ENCODE measurements at regions not wholly inside any gene's neighbourhood (a gene's known extent, or its start where the extent isn't known, plus 50 kb on each side); places are given as distances from the start of the nearest gene placed in this dataset.

DNA sequence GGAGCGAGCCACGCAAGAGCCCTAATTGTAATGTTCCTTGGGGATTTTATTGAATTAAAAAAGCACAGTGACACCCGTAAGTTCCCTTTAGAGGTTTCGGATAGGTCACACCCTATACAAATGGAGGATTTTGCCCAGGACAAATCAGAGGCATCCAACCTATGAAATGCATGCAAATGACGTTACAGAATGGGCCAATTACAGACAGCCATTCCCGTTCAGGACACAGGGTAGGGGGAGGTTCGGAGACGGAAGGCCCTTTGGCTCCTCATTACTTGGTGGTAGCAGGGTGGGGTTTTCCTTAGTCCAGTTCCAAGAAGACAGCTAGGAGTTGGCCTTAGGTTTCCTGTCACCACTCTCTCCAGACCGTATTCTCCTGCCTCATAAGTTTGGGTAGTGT lies 754.1 kb downstream of the IPMK start:
- TF ChIP-seq, protein P1, sequence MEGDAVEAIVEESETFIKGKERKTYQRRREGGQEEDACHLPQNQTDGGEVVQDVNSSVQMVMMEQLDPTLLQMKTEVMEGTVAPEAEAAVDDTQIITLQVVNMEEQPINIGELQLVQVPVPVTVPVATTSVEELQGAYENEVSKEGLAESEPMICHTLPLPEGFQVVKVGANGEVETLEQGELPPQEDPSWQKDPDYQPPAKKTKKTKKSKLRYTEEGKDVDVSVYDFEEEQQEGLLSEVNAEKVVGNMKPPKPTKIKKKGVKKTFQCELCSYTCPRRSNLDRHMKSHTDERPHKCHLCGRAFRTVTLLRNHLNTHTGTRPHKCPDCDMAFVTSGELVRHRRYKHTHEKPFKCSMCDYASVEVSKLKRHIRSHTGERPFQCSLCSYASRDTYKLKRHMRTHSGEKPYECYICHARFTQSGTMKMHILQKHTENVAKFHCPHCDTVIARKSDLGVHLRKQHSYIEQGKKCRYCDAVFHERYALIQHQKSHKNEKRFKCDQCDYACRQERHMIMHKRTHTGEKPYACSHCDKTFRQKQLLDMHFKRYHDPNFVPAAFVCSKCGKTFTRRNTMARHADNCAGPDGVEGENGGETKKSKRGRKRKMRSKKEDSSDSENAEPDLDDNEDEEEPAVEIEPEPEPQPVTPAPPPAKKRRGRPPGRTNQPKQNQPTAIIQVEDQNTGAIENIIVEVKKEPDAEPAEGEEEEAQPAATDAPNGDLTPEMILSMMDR (IDR thresholded peaks at IDR 0.05): no peak
- TF ChIP-seq POLR2A (IDR thresholded peaks at IDR 0.05): no peak
- TF ChIP-seq POLR2AphosphoS5 (IDR thresholded peaks at IDR 0.05): no peak
- TF ChIP-seq EP300 (IDR thresholded peaks at IDR 0.05): no peak
- intact Hi-C loops (cut with DNase I; ENCODE audit: low total_unique reads): no loop called here
- 80 to 84% (median 82%) methylated on average over 9 of the region's 9 CpGs for WGBS, 5 donors

DNA sequence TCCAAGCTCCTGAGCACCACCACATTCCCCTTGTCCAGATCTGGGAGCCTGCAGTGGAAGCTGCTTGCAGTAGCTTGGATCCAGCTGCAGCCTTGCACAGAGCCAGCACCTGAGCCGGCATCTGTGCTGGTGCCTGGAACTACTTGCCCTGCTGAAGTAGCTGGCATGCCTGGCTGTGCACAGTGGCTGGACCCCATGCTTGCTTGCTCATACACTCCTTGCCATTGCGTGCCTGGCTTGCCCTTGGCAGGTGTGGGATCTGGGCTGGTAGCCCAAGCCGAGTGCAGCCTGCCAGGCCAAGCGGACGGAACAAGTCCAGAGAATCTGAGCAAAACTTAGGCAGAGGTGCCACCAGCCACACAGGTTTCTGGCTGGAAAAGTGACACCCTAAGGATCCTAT lies 759.9 kb downstream of the IPMK start:
- no peaks in the 10 kb centered on the region for H3K27me3 ChIP-seq
- no peaks in the 10 kb centered on the region for H3K4me1 ChIP-seq
- no peak for TF ChIP-seq POLR2AphosphoS5 (IDR thresholded peaks at IDR 0.05)
- TF ChIP-seq, protein P1 (IDR thresholded peaks at IDR 0.05): no peak
- no peak for TF ChIP-seq POLR2A (IDR thresholded peaks at IDR 0.05)
- no peak for TF ChIP-seq EP300 (IDR thresholded peaks at IDR 0.05)
- H3K27ac ChIP-seq: no peak overlapping the region
- DNase-seq: no peak
- H3K36me3 ChIP-seq: no peaks in the 10 kb centered on the region
- intact Hi-C loops (cut with DNase I; ENCODE audit: low total_unique reads): no loop called here
- WGBS, 5 donors: 55 to 84% (median 75%) methylated on average over 4 to 5 of the region's 5 CpGs
- H3K4me3 ChIP-seq: no peak overlapping the region
- peaks cover 0 to 18% (median 4%) of the 10 kb centered on the region in 4 donors for H3K9me3 ChIP-seq

More for the DNA sequence above, 754.1 kb downstream of the IPMK start:
- Histone ChIP-seq H3K4me3 (no peak overlapping the region), H3K9me3 (peaks cover 0 to 3% (median 0%) of the 10 kb centered on the region in 4 donors), H3K27ac (no peak overlapping the region), H3K36me3 (no peaks in the 10 kb centered on the region), H3K27me3 (no peaks in the 10 kb centered on the region), H3K4me1 (no peaks in the 10 kb centered on the region)
- DNase-seq: no peak

DNA sequence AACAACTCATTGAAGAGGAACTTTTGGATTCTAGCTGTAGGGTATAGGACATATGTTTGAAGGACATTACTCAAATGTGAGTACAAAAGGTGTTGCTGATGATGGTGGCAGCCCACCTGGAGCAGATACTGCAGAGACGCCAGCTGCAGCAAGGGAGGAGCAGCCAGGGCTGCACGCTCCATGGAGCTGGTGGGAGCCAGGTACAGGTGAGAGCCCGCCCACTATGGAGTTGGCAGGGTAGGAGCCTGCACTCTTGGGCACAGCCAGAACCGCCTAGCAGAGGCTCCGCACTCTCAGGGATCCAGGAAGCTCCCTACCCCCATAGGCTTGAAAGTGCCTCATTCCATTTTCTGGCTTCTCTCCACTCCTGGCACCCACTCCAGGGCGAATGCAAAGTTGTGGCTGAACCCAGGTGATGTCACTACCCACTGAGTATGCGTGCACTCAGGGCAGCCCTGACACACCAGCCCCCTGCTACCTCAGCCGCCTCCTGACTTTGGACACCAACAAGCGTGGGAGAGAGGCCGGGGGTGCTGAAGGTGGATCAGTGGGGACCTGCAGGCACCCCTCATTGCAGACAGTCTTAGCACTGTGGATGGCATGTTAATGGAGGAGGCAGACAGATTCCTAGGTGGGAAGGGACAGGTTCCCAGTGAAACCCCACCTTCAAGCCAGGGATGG lies 761.1 kb downstream of the IPMK start:
- Histone ChIP-seq H3K27ac (no peak overlapping the region), H3K27me3 (no peaks in the 10 kb centered on the region), H3K9me3 (peaks cover 0 to 18% (median 4%) of the 10 kb centered on the region in 4 donors), H3K4me3 (no peak overlapping the region), H3K36me3 (no peaks in the 10 kb centered on the region), H3K4me1 (no peaks in the 10 kb centered on the region)
- TF ChIP-seq, protein P1 (IDR thresholded peaks at IDR 0.05): no peak
- TF ChIP-seq POLR2AphosphoS5 (IDR thresholded peaks at IDR 0.05): no peak
- no peak for TF ChIP-seq POLR2A (IDR thresholded peaks at IDR 0.05)
- TF ChIP-seq EP300 (IDR thresholded peaks at IDR 0.05): no peak
- intact Hi-C loops (cut with DNase I; ENCODE audit: low total_unique reads): no loop called here
- 71 to 84% (median 77%) methylated on average over 10 of the region's 10 CpGs for WGBS, 5 donors
- DNase-seq: no peak

DNA sequence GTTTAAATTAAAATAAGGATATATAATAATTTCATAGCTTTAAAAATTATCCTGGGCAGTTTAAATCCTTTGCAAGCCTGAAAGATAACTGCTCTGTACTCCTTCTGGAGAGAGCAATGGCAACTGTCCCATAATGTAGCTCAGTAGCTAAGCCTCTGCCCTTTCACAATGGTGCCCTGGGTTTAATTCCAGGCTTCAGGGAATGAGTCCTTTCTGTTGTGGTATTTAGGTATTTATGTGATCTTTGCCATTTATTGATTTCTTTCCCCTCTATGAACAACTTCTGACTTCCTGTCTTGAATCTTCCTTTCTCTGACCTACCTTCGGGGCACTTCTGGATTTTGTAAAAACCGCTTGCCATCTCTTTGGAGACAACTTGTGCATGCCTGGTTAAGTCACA lies 773.2 kb downstream of the IPMK start:
- no peaks in the 10 kb centered on the region for H3K4me1 ChIP-seq
- H3K27ac ChIP-seq: no peak overlapping the region
- intact Hi-C loops (cut with DNase I; ENCODE audit: low total_unique reads): no loop called here
- no peak for DNase-seq
- no peaks in the 10 kb centered on the region for H3K36me3 ChIP-seq
- TF ChIP-seq POLR2AphosphoS5 (IDR thresholded peaks at IDR 0.05) (no peak), POLR2A (IDR thresholded peaks at IDR 0.05) (no peak), EP300 (IDR thresholded peaks at IDR 0.05) (no peak)
- TF ChIP-seq, protein P1 (IDR thresholded peaks at IDR 0.05): no peak
- 70 to 82% (median 75%) methylated on average over 2 of the region's 2 CpGs for WGBS, 5 donors
- H3K27me3 ChIP-seq: no peaks in the 10 kb centered on the region
- no peaks in the 10 kb centered on the region for H3K9me3 ChIP-seq
- H3K4me3 ChIP-seq: no peak overlapping the region

All from stomach (tissue), 8 donors.